ENCODE measurements at regions not wholly inside any gene's neighbourhood (a gene's known extent, or its start where the extent isn't known, plus 50 kb on each side); places are given as distances from the start of the nearest gene placed in this dataset.
"Not testable (repeated sequence)": the region's sequence is repeated elsewhere in the genome, so short reads cannot be mapped to it uniquely, and the experiment has no call there.

DNA sequence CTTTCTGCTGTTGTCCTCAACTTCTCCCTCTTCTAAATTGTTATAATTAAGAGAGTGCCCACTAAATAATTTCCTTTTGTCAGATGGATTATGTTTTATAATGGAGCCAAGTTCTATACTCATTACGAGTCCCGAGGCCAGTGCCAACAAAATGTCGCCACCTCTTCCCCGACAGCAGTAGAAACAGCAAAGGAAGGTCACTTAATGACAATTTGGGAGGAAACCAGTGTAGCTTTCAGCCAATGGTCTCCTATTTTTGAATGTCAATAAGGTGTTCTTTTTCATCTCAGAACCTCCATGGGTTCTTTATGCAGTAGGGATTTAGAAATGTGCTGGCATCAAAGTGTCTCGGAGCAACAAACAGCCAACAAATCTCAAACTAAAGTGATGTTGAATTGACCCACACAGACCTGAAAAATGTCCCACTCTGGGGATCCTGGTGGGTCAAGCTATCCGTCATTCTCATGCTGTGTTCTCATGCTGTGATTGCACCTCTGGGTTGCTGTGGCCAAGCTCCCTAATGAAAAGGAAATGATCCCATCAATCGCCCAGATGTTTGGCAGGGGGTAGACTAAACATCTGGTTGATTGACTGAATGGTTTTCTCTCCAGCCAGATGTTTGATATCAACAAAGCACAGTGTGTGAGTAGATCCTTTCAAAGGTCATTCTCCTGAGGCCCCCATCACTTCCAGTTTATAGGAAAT is 291.9 kb downstream of the DMAC1 start:
- Histone ChIP-seq H3K4me1 (ENCODE audit: control insufficient read depth in 2 of 2, insufficient read depth in 2 of 2, low read length in 1 of 2) (no peaks in the 10 kb centered on the region), H3K27me3 (ENCODE audit: control insufficient read depth in 1 of 2, insufficient read depth in 2 of 2, low read length in 2 of 2) (no peaks in the 10 kb centered on the region), H3K9me3 (ENCODE audit: control insufficient read depth in 2 of 2, insufficient read depth in 1 of 2, low read depth in 1 of 2, low read length in 1 of 2) (peaks cover 0 to 2% of the 10 kb centered on the region in 2 donors), H3K36me3 (ENCODE audit: control insufficient read depth in 2 of 2, insufficient read depth in 2 of 2, low read length in 1 of 2) (no peaks in the 10 kb centered on the region), H3K4me3 (ENCODE audit: low read depth in 1 of 2, low read length in 2 of 2) (no peak overlapping the region), H3K27ac (ENCODE audit: low read depth in 2 of 2, low read length in 1 of 2) (no peak overlapping the region)
- 70 to 73% methylated on average over 7 of the region's 7 CpGs for WGBS, 2 donors

DNA sequence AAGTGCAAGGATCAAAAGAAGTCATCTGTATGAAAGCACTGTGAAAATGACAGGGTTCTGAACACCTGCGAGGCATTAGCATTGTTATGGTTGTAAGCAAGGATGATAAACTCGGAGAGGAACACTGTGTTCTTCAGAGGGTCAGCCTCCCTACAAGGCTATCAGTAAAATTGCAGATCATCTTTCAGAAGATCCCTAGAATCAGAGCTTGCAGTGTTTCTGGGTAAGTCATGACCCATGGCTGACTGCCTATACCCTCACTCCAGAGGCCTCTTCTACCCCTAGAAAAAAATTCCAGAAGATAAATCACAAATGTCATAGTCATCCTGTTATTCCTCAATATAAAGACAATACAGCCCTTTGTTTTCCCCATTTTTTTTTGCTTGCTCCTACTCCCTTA is 292.6 kb downstream of the DMAC1 start:
- no peak overlapping the region for H3K27ac ChIP-seq (ENCODE audit: low read depth in 2 of 2, low read length in 1 of 2)
- no peak overlapping the region for H3K4me3 ChIP-seq (ENCODE audit: low read depth in 1 of 2, low read length in 2 of 2)
- H3K36me3 ChIP-seq (ENCODE audit: control insufficient read depth in 2 of 2, insufficient read depth in 2 of 2, low read length in 1 of 2): no peaks in the 10 kb centered on the region
- WGBS, 2 donors: 65 to 87% methylated on average over 2 of the region's 2 CpGs
- no peaks in the 10 kb centered on the region for H3K27me3 ChIP-seq (ENCODE audit: control insufficient read depth in 1 of 2, insufficient read depth in 2 of 2, low read length in 2 of 2)
- H3K9me3 ChIP-seq (ENCODE audit: control insufficient read depth in 2 of 2, insufficient read depth in 1 of 2, low read depth in 1 of 2, low read length in 1 of 2): peaks cover 0 to 2% of the 10 kb centered on the region in 2 donors
- no peaks in the 10 kb centered on the region for H3K4me1 ChIP-seq (ENCODE audit: control insufficient read depth in 2 of 2, insufficient read depth in 2 of 2, low read length in 1 of 2)

DNA sequence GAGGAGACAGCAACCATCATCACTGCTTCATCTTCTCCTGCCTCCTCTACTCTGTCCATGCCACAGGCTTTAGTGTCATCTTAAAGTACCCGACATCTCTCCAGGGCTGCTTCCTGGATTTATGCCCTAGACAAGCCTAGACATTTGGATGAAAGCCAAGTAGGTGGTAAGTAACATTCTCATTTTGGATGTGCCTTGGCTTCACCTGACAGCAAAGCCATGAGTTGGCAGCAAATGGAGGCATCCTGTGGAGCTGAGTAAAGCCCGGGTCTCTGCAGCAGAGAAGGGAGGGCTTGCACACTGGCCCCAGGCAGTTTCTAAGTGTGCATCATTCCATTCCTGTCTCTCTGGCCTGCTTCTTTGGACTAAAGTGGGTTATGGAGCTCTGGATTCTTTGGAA is 299.1 kb downstream of the DMAC1 start:
- Histone ChIP-seq H3K27me3 (ENCODE audit: control insufficient read depth in 1 of 2, insufficient read depth in 2 of 2, low read length in 2 of 2) (no peaks in the 10 kb centered on the region), H3K36me3 (ENCODE audit: control insufficient read depth in 2 of 2, insufficient read depth in 2 of 2, low read length in 1 of 2) (no peaks in the 10 kb centered on the region), H3K9me3 (ENCODE audit: control insufficient read depth in 2 of 2, insufficient read depth in 1 of 2, low read depth in 1 of 2, low read length in 1 of 2) (no peaks in the 10 kb centered on the region), H3K27ac (ENCODE audit: low read depth in 2 of 2, low read length in 1 of 2) (no peak overlapping the region), H3K4me1 (ENCODE audit: control insufficient read depth in 2 of 2, insufficient read depth in 2 of 2, low read length in 1 of 2) (no peaks in the 10 kb centered on the region), H3K4me3 (ENCODE audit: low read depth in 1 of 2, low read length in 2 of 2) (no peak overlapping the region)
- 46 to 68% methylated on average over 2 of the region's 2 CpGs for WGBS, 2 donors

DNA sequence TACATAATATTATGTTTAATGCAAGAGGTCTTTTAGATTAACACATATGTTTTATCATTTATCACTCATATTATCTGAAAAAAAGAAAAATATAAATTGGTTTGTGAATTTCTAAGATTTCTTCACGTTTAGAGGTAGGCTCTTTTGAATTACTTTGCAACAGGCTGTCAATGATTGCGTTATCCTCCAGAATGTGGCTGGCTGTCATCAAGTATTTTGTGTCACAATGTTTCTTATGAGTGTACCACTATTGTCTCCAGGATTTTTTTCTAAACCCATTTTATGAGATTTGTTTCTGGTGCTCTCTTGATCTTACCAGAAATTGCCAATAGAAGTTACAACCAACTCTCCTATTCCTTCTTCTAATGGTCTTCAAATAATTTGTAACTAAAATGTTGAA is 307.9 kb downstream of the DMAC1 start:
- no peak overlapping the region for H3K4me3 ChIP-seq (ENCODE audit: low read depth in 1 of 2, low read length in 2 of 2)
- no peak overlapping the region for H3K27ac ChIP-seq (ENCODE audit: low read depth in 2 of 2, low read length in 1 of 2)
- 78 to 80% methylated on average over 2 of the region's 2 CpGs for WGBS, 2 donors
- no peaks in the 10 kb centered on the region for H3K4me1 ChIP-seq (ENCODE audit: control insufficient read depth in 2 of 2, insufficient read depth in 2 of 2, low read length in 1 of 2)
- no peaks in the 10 kb centered on the region for H3K9me3 ChIP-seq (ENCODE audit: control insufficient read depth in 2 of 2, insufficient read depth in 1 of 2, low read depth in 1 of 2, low read length in 1 of 2)
- H3K36me3 ChIP-seq (ENCODE audit: control insufficient read depth in 2 of 2, insufficient read depth in 2 of 2, low read length in 1 of 2): no peaks in the 10 kb centered on the region
- H3K27me3 ChIP-seq (ENCODE audit: control insufficient read depth in 1 of 2, insufficient read depth in 2 of 2, low read length in 2 of 2): no peaks in the 10 kb centered on the region

DNA sequence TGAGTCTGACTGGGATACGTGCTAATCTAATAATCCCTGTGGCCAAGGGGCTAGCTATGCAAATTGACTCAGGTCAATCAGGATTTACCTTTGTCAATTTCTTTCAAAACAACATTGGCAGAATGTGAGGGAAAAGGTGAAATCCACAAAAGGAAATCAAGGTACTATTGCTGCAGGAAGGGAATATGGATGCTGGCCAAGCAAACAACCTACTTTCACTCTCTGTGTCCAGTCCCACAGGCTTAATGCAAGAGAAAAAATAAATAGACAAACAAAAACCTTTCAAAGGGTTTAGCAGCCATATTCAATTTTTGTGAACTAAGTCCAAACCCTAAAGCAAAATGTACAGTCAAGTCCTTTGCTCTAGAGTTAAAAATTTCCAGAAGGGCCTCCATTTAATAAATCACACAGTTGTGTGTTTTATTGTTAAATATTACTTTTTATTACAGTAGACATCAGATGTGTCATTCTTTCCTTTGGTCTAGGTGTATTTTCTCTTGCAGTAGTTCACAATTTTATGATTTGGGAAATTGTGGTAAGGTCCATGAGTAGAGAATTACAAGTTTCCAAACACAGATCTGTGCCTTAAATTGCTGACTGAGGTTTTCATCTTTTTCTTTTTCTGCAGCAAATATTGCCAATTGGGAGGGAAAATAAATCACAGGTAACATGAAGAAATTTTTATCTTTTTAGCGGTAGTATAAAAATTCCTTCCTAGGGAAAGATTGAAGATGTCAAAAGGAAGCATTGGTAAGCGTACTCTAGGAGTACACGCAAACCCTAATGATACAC is 309.1 kb downstream of the DMAC1 start:
- Histone ChIP-seq H3K36me3 (ENCODE audit: control insufficient read depth in 2 of 2, insufficient read depth in 2 of 2, low read length in 1 of 2) (no peaks in the 10 kb centered on the region), H3K27me3 (ENCODE audit: control insufficient read depth in 1 of 2, insufficient read depth in 2 of 2, low read length in 2 of 2) (no peaks in the 10 kb centered on the region), H3K4me3 (ENCODE audit: low read depth in 1 of 2, low read length in 2 of 2) (no peak overlapping the region), H3K27ac (ENCODE audit: low read depth in 2 of 2, low read length in 1 of 2) (no peak overlapping the region), H3K9me3 (ENCODE audit: control insufficient read depth in 2 of 2, insufficient read depth in 1 of 2, low read depth in 1 of 2, low read length in 1 of 2) (no peaks in the 10 kb centered on the region), H3K4me1 (ENCODE audit: control insufficient read depth in 2 of 2, insufficient read depth in 2 of 2, low read length in 1 of 2) (no peaks in the 10 kb centered on the region)
- WGBS, 2 donors: 91 to 95% methylated on average over 4 of the region's 4 CpGs

DNA sequence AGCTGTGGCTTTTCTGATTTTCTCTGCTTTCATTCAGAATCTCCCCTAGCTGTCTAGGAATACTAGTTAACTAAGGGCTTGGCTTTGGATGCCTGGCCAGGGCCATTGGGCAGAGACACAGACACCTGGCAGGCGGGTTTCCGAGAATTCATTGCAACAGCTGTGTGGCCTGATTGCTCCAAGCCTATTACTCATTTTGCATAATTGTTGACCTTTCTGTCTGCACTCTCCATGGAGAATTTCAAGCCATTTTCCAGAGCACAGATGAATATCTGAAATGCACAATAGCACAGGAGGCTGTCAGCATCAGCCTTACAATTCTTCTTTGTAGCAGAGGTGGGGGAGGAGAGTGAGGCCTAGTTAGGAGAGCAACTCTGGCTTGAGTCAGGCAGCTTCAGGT is 310.5 kb downstream of the DMAC1 start:
- Histone ChIP-seq H3K9me3 (ENCODE audit: control insufficient read depth in 2 of 2, insufficient read depth in 1 of 2, low read depth in 1 of 2, low read length in 1 of 2) (no peaks in the 10 kb centered on the region), H3K27ac (ENCODE audit: low read depth in 2 of 2, low read length in 1 of 2) (no peak overlapping the region), H3K36me3 (ENCODE audit: control insufficient read depth in 2 of 2, insufficient read depth in 2 of 2, low read length in 1 of 2) (no peaks in the 10 kb centered on the region), H3K4me1 (ENCODE audit: control insufficient read depth in 2 of 2, insufficient read depth in 2 of 2, low read length in 1 of 2) (no peaks in the 10 kb centered on the region), H3K27me3 (ENCODE audit: control insufficient read depth in 1 of 2, insufficient read depth in 2 of 2, low read length in 2 of 2) (no peaks in the 10 kb centered on the region), H3K4me3 (ENCODE audit: low read depth in 1 of 2, low read length in 2 of 2) (no peak overlapping the region)
- WGBS, 2 donors: 57 to 64% methylated on average over 2 of the region's 2 CpGs

DNA sequence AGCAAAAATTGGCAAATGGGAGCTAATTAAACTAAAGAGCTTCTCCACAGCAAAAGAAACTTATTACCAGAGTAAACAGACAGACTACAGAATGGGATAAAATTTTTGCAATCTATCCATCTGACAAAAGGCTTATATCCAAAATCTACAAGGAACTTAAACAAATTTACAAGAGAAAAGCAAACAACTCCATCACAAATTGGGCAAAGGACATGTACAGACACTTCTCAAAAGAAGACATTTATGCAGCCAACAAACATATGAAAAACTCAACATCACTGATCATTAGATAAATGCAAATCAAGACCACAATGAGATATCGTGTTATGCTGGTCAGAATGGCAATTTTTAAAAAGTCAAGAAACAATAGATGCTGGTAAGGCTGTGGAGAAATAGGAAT is 315.6 kb downstream of the DMAC1 start:
- H3K27me3 ChIP-seq (ENCODE audit: control insufficient read depth in 1 of 2, insufficient read depth in 2 of 2, low read length in 2 of 2); H3K9me3 ChIP-seq (ENCODE audit: control insufficient read depth in 2 of 2, insufficient read depth in 1 of 2, low read depth in 1 of 2, low read length in 1 of 2); H3K27ac ChIP-seq (ENCODE audit: low read depth in 2 of 2, low read length in 1 of 2); H3K36me3 ChIP-seq (ENCODE audit: control insufficient read depth in 2 of 2, insufficient read depth in 2 of 2, low read length in 1 of 2); H3K4me3 ChIP-seq (ENCODE audit: low read depth in 1 of 2, low read length in 2 of 2); H3K4me1 ChIP-seq (ENCODE audit: control insufficient read depth in 2 of 2, insufficient read depth in 2 of 2, low read length in 1 of 2): not testable (repeated sequence)
- 38 to 50% methylated on average over 1 of the region's 1 CpG for WGBS, 2 donors

DNA sequence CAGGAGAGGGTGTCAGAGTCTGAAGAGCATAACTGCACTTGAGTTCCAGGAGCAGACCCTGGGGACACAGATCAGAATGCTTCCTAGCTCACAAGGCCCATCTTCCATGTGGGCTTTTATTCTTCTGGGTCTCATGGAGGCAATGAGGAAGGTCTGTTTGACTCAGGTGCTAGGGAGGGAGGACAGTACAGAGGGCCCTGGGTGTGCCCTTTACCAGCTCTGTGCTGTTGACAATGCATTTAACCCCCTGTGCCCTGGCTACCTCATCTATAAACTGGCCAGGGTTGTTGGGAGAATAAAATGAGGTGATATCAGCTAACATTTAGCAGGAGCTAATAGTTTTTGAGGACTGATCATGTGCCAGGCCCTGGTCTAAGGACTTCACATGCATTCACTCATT is 318.0 kb downstream of the DMAC1 start:
- H3K4me1 ChIP-seq (ENCODE audit: control insufficient read depth in 2 of 2, insufficient read depth in 2 of 2, low read length in 1 of 2): no peaks in the 10 kb centered on the region
- no peak overlapping the region for H3K27ac ChIP-seq (ENCODE audit: low read depth in 2 of 2, low read length in 1 of 2)
- H3K36me3 ChIP-seq (ENCODE audit: control insufficient read depth in 2 of 2, insufficient read depth in 2 of 2, low read length in 1 of 2): no peaks in the 10 kb centered on the region
- no peaks in the 10 kb centered on the region for H3K27me3 ChIP-seq (ENCODE audit: control insufficient read depth in 1 of 2, insufficient read depth in 2 of 2, low read length in 2 of 2)
- H3K9me3 ChIP-seq (ENCODE audit: control insufficient read depth in 2 of 2, insufficient read depth in 1 of 2, low read depth in 1 of 2, low read length in 1 of 2): no peaks in the 10 kb centered on the region
- no peak overlapping the region for H3K4me3 ChIP-seq (ENCODE audit: low read depth in 1 of 2, low read length in 2 of 2)

DNA sequence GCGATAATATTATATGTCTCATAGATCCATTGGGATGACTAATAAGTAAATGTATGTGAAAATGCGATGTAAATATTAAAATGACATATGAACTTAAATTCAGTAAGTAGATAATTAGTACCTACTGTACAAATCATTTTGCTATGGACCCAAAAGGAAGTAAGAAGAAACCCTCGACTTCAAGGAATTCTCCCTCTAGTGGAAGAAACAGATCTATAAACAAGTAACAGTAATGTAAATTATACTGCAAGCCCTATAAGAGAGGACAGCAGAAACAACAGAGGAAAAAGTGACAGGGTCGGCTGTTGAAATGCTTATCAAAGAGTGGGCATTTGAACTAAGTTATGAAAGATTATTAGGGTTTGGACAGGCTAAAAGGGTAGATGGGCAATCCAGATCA is 320.3 kb downstream of the DMAC1 start:
- 66 to 85% methylated on average over 4 of the region's 4 CpGs for WGBS, 2 donors
- no peaks in the 10 kb centered on the region for H3K27me3 ChIP-seq (ENCODE audit: control insufficient read depth in 1 of 2, insufficient read depth in 2 of 2, low read length in 2 of 2)
- no peaks in the 10 kb centered on the region for H3K36me3 ChIP-seq (ENCODE audit: control insufficient read depth in 2 of 2, insufficient read depth in 2 of 2, low read length in 1 of 2)
- H3K27ac ChIP-seq (ENCODE audit: low read depth in 2 of 2, low read length in 1 of 2): no peak overlapping the region
- H3K9me3 ChIP-seq (ENCODE audit: control insufficient read depth in 2 of 2, insufficient read depth in 1 of 2, low read depth in 1 of 2, low read length in 1 of 2): no peaks in the 10 kb centered on the region
- no peaks in the 10 kb centered on the region for H3K4me1 ChIP-seq (ENCODE audit: control insufficient read depth in 2 of 2, insufficient read depth in 2 of 2, low read length in 1 of 2)
- H3K4me3 ChIP-seq (ENCODE audit: low read depth in 1 of 2, low read length in 2 of 2): no peak overlapping the region

DNA sequence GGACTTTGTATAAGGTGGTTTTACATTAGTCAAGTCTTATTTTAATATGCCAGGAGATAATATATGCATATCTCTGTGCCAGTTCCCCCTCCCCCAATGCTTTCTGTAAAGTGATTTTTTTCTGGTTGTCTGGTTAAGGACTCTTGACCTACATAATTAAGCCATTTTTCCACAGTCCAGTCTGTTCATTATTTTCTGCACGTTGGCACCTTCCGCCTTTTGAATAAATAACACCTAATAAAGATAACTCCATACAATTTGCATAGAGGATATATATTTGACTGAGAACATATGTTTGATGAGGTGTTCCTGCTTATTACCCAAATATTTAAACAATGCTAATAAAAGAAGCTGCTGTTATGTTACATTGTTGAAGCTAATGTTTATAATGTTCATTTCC is 320.9 kb downstream of the DMAC1 start:
- Histone ChIP-seq H3K4me3 (ENCODE audit: low read depth in 1 of 2, low read length in 2 of 2) (no peak overlapping the region), H3K4me1 (ENCODE audit: control insufficient read depth in 2 of 2, insufficient read depth in 2 of 2, low read length in 1 of 2) (no peaks in the 10 kb centered on the region), H3K27me3 (ENCODE audit: control insufficient read depth in 1 of 2, insufficient read depth in 2 of 2, low read length in 2 of 2) (no peaks in the 10 kb centered on the region), H3K9me3 (ENCODE audit: control insufficient read depth in 2 of 2, insufficient read depth in 1 of 2, low read depth in 1 of 2, low read length in 1 of 2) (no peaks in the 10 kb centered on the region), H3K27ac (ENCODE audit: low read depth in 2 of 2, low read length in 1 of 2) (no peak overlapping the region), H3K36me3 (ENCODE audit: control insufficient read depth in 2 of 2, insufficient read depth in 2 of 2, low read length in 1 of 2) (no peaks in the 10 kb centered on the region)
- 80 to 86% methylated on average over 2 of the region's 2 CpGs for WGBS, 2 donors
